ENCODE measurements at regions not wholly inside any gene's neighbourhood (a gene's known extent, or its start where the extent isn't known, plus 50 kb on each side); places are given as distances from the start of the nearest gene placed in this dataset.

DNA sequence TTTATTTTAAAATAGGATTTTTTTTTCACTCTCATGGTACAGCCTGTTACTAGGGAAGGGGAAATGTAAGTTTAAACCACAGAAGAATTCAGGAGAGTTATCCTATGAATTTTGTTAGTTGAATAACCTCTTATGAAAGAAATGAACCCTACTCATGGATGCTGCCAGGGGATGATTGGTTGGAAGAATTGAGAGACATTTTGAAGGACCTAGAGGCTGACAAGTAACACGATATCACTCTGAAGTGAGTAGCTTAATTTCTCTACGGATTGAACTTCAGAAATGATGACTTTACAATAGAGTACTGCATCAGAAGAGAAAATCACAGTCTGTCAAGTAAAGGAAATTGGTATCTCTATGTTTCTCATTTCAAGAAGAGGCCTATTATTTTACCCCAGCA lies 1346.2 kb downstream of the SUCLG1 start:
- TF ChIP-seq, protein P1, sequence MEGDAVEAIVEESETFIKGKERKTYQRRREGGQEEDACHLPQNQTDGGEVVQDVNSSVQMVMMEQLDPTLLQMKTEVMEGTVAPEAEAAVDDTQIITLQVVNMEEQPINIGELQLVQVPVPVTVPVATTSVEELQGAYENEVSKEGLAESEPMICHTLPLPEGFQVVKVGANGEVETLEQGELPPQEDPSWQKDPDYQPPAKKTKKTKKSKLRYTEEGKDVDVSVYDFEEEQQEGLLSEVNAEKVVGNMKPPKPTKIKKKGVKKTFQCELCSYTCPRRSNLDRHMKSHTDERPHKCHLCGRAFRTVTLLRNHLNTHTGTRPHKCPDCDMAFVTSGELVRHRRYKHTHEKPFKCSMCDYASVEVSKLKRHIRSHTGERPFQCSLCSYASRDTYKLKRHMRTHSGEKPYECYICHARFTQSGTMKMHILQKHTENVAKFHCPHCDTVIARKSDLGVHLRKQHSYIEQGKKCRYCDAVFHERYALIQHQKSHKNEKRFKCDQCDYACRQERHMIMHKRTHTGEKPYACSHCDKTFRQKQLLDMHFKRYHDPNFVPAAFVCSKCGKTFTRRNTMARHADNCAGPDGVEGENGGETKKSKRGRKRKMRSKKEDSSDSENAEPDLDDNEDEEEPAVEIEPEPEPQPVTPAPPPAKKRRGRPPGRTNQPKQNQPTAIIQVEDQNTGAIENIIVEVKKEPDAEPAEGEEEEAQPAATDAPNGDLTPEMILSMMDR (conservative IDR thresholded peaks at IDR 0.05; ENCODE audit: low read length), result no peak
- no peak for TF ChIP-seq EZH2phosphoT487 (IDR thresholded peaks at IDR 0.05; ENCODE audit: borderline replicate concordance)

Data from Loucy (cell line).